Germinal center (tissue), 1 donor: ENCODE measurements at regions not wholly inside any gene's neighbourhood (a gene's known extent, or its start where the extent isn't known, plus 50 kb on each side); places are given as distances from the start of the nearest gene placed in this dataset.
"Not testable (repeated sequence)": the region's sequence is repeated elsewhere in the genome, so short reads cannot be mapped to it uniquely, and the experiment has no call there.

Experiments
- DNase-seq: peaks from one replicate; pipeline ENCODE4 v3.0.0; 2012; ENCODE audit warnings: mixed read lengths, low spot score

DNA sequence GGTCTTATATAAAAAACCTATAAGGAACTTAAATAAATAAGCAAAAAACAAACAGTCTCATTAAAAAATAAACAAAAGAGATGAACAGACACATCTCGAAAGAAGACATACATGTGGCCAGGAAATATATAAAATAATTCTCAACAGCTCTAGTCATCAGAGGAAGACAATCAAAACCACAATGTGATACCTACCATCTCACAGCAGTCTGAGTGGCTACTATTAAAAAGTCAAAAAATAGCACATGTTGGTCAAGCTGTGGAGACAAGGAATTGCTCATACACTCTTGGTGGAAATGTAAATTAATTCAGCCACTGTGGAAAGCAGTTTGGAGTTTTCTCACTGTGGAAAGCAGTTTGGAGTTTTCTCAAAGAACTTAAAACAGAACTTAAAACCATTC lies 100.3 kb upstream of the ADAMTS5 start:
- DNase-seq, result no peak

DNA sequence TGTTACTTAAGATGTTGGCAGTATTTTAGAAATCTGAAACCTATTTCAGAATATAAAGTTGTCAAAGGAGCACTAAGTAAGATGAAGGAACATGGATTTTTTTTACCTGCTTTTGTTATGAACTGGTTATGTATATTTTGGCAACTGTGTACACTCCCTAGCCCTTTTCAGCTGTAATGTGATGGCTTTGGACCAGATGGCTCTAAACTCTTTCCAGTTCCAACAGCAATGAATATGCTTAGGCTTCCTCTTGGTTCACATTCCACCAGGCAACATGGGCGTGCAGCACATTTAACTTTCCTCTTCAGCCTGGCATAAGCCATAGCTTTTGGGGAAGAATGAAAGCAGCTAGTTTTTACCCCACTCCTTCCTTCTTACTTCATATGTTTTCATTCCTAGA lies 95.6 kb upstream of the ADAMTS5 start:
- DNase-seq, result no peak

DNA sequence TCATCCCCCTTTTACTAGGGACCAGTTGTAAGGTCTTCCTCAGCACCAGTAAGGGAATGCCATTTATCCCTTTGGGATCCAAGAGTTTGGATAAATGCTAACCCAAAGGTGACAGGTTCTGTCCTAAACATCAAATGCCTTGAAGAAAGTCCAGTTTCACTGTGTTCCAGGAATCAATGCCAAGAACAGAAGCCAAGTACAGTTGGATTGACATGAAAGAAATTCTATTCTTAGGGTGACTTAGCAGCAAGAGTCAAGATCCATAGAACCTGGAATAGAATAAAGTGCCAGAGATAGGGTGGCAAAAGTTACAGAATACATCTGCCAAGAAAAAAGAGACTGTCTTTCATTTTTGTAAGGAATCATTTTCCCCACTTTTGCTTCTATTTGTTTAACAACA lies 94.9 kb upstream of the ADAMTS5 start:
- no peak for DNase-seq

DNA sequence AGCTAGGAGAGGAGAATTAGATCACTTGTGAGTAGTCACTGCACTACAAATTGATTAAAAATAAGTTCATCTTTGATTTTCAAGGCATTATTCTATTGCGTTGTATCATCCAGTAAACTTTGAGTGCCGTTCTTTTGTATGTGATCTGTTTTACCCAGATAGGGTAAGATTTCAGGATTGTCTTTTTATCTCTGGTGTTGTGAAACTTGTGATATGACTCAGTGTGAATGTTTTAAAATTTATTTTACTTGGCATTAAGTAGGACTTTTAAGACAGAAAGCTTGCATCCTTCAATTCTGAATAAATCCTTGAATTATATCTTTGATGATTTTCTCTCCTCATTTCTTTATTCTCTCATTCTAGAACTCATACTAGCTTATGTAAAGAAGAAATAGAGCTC lies 93.3 kb upstream of the ADAMTS5 start:
- no peak for DNase-seq

DNA sequence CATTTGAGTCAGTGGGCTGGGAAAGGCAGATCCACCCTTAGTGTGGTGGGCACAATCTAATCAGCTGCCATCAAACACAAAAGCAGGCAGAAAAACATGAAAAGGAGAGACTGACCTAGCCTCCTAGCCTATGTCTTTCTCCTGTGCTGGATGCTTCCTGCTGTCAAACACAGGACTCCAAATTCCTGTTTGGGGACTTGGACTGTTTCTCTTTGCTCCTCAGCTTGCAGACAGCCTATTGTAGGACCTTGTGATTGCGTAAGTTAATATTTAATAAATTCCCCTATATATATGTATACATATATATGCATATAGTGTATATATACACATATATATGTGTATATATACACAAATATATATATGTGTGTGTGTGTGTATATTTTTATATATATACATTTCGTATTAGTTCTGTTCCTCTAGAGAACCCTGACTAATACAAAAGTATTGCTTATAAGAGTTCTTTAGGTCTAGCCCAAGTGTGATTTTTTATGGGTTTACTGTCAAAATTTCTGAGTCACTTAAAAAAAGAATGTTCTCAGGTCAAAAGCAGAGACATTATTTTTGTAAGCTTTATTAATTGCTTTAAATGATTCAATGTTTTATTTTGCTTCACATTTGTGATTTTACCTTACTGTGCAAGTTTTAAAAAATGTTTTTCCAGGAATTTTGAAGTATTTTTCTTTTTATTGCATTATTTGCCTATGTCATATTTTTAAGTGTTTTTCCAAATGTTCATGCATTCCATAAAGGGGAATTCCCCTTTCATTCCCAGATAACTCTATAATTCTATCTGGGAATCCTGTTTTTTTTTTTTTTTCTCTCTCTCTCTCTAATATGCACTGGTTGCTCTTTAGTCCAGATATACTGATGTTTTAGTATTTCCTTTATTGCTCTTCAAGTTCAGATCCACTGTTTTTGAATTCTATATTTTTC lies 92.1 kb upstream of the ADAMTS5 start:
- DNase-seq, result no peak

DNA sequence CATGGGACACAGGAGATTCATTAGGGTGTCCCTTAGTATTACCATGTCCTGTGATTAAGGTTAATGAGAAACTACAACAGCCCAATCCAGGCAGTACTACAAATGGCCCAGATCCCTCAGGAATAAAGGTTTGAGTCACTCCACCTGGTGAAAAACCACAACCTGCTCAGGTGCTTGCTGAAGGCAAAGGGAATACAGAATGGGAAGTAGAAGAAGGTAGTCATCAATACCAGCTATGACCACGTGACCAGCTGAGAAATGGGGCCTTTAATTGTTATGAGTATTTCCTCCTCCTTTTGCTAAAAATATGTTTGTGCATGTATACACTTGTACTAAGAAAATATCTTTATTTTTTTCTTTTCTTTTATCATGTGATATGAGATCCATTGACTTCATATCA lies 91.1 kb upstream of the ADAMTS5 start:
- no peak for DNase-seq

DNA sequence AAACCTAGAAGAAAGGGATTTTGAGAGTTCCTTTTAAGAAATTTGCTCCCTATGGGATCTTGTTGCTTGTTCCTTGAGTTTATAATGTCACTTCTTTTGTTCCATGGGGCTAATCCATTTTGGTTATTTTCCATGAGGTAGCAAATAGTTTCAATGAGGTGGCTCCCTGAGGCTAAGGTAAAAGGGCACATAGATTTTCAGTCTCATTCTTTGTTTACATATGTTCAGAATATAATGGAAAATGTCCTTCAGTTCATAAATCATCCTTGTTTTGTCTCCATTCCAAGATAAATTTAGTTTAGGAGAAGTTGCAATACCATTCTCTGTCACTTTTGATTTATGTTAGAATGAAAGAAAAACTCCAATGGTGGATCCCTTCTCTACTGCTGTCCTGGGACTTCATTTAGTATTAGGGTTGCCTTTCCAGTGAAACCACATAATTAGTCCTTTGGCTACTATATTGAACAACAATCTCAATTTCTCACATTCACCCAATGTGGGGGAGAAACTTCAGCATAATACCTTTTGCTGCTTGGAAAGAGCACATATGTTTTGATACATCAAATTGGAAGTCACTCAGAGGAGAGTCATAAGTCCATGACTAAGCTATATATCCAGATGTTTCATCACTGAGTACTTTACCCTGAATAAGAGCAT lies 80.9 kb upstream of the ADAMTS5 start:
- no peak for DNase-seq

GRCh38 chr21:27047283-27047657 lies 80.4 kb upstream of the ADAMTS5 start:
- DNase-seq, result no peak

- DNase-seq, result no peak
These were observed 78.5 kb upstream of the ADAMTS5 start for GRCh38 chr21:27045281-27045985.

DNA sequence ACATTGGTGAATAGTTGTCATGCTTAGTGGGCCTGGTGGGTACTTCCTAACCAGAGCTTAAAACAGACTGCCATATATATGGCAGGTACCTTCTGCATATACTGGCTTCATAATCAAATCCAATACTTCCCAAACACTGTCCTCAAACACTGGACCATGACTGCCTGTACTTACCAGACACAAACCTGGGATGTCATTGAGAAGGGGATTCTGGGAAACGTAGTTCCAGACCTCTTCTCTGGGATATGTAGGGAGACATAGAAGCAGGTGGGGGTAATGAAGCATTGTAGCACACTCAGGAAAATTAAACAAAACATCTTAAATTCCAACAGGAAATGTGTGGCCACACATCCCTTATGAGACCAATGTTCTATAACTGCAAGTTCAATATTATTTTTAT lies 76.5 kb upstream of the ADAMTS5 start:
- no peak for DNase-seq

- no peak for DNase-seq
These were observed 74.0 kb upstream of the ADAMTS5 start for GRCh38 chr21:27040738-27041469.

DNA sequence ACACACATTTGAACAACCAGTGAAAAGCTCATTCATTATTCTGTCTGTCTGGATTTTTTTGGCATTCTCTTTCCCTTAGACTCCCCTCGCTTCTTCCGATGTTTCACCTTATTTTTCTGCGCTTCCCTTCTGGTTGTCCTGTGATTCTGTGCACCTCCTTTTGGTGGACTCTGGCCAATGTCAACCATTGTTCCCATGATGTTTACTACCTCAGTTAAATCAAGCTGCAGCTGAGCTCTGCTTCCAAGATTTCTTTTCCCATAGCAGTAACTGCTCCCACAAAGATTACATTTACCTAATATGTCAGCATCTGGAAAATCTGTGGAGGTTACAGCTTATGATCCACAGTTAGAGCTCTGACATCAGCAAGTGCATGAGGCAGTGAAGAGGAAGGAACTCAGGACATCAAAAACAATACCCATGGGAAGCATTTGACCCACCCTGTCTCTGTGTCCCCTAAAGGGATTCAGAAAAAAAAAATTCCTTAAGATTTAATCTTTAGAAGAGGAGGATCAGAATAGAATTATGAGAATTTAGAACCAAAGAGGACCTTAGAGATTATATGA lies 69.9 kb upstream of the ADAMTS5 start:
- DNase-seq, result no peak

DNA sequence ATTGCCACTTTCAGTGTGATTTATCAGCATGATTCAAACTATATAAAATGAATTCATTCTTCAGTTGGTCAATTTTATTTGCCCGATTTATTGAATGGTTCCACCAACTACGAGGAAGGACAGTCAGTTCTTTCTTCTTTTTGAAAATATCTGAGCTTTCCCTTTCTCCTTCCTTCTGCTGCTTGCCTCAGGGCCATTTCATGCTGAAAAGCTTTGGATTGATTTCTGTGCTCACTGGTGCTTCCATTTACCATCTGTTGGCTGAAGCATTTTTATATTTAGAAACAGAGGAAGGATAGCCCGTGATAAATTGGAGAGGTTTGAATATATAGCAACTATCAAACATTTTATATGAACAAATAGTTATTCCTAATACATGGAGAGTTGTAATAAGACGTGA lies 68.9 kb upstream of the ADAMTS5 start:
- DNase-seq, result no peak

GRCh38 chr21:27034796-27035195 lies 67.9 kb upstream of the ADAMTS5 start:
- no peak for DNase-seq

- no peak for DNase-seq
These were observed 66.6 kb upstream of the ADAMTS5 start for GRCh38 chr21:27033471-27033870.

GRCh38 chr21:27026501-27026900 lies 59.6 kb upstream of the ADAMTS5 start:
- DNase-seq, result no peak

GRCh38 chr21:27025708-27026107 lies 58.8 kb upstream of the ADAMTS5 start:
- not testable (repeated sequence) for DNase-seq

GRCh38 chr21:27024971-27025370 lies 58.1 kb upstream of the ADAMTS5 start:
- no peak for DNase-seq

- no peak for DNase-seq
These were observed 57.4 kb upstream of the ADAMTS5 start for GRCh38 chr21:27024301-27024700.

DNA sequence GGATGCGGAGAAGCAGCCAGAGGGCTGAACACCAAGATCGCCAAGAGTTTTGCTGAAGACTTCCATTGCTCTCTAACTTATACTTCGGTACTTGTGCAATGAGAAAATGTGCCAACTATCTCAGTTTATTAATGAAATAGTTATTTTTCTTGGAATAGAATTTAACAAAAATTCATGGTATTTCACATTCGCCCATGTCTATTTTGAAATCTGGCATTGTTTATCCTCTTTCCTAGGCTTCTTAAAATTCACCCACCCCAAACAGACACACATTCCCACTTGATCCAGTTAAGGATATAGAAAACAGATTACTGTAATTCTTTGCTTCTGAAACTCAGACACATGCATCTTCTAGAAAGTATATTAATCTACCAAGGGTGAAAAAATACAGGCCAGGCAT lies 56.3 kb upstream of the ADAMTS5 start:
- DNase-seq, result no peak

DNA sequence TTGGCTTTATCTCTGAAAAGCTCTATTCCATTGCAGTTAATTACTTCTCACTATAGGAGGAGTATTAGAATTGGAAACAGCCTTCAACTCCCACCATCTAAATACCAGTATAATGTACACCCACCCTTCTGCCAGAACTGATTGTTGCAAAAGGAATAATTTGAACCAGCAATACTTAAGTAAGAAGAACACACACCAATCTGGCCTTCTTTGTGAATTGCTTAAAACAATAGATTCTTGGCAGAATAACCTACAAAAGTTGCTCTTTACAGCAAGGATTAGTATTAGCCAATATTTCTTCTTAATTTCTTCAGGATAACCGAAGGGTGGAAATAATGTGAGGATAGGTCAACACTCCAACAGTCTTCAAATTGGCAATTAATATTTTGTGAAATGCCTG lies 54.9 kb upstream of the ADAMTS5 start:
- no peak for DNase-seq

- DNase-seq, result no peak
These were observed 54.2 kb upstream of the ADAMTS5 start for GRCh38 chr21:27021046-27021445.
